HG03558 (cell line): ENCODE measurements at regions not wholly inside any gene's neighbourhood (a gene's known extent, or its start where the extent isn't known, plus 50 kb on each side); places are given as distances from the start of the nearest gene placed in this dataset.
"Not testable (repeated sequence)": the region's sequence is repeated elsewhere in the genome, so short reads cannot be mapped to it uniquely, and the experiment has no call there.

ENCODE experiments used
- ATAC-seq: cut with Tn5 transposase; IDR thresholded peaks from one replicate; pipeline ENCODE4 v1.9.1; 2021; ENCODE audit warnings: moderate number of reproducible peaks; ENCODE audit not compliant: unreplicated experiment; ENCODE audit errors: extremely low read depth

- ATAC-seq, result no peak
These were observed 350.0 kb downstream of the SLC7A11 start for GRCh38 chr4:137892134-137892533.

- ATAC-seq, result no peak
These were observed 351.3 kb downstream of the SLC7A11 start for GRCh38 chr4:137890812-137891211.

- no peak for ATAC-seq
These were observed 349.3 kb upstream of the PCDH18 start for GRCh38 chr4:137881641-137882040.

DNA sequence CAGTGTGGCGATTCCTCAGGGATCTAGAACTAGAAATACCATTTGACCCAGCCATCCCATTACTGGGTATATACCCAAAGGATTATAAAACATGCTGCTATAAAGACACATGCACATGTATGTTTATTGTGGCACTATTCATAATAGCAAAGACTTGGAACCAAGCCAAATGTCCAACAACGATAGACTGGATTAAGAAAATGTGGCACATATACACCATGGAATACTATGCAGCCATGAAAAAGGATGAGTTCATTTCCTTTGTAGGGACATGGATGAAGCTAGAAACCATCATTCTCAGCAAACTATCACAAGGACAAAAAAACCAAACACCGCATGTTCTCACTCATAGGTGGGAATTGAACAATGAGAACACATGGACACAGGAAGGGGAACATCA is 335.8 kb upstream of the PCDH18 start:
- not testable (repeated sequence) for ATAC-seq

DNA sequence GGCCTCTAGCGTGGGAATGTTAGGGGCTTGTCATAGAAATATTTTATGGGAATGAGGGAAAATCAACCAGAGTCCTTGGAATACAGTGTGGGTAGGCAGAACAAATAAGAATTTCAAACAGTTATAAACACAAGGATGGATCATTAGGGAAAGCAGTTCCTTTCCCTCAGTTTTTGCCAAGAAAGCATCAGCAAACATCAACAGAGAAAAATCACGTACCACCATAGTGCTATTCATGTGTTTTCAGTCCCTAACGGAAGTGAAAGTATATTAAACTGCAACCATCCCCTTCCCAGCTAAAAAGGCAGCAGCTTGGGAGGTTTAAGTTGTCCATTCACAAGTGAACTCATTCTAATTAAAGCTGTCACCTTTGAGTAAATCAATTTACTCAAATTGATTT is 334.4 kb upstream of the PCDH18 start:
- ATAC-seq, result no peak

DNA sequence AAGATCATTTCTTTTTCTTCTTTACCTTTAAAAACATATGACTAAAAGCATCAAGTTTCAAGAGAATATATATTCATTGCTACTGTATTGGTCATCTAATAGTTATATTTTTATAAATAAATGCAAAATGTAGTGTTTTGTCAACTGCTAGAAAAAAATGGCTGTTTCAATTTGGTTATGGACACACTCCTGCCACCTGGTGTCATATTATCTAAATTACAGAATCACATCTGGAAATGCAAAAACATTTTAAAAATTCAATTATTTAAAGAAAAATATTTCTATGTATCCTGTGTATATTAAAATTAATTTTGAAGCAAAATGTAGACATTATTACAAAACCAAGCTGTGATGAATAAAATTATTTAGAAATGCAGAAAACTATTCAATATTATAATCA is 329.4 kb upstream of the PCDH18 start:
- ATAC-seq, result no peak

DNA sequence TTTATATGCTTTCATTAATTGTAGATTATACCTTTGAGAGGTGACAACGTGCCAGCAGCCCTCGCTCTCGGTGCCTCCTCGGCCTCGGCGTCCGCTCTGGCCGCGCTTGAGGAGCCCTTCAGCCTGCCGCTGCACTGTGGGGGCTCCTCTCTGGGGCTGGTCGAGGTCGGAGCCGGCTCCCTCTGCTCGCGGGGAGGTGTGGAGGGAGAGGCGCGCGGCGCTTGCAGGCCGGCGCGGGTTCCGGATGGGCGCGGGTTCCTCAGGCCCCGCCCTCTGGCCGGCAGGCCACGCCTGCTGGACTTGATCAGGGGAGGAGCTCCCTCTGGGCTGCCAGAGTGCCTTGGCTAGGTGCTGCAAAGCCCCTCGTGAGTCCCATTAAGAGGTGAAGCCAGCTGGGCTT is 321.1 kb upstream of the PCDH18 start:
- ATAC-seq, result no peak

- no peak for ATAC-seq
These were observed 320.0 kb upstream of the PCDH18 start for GRCh38 chr4:137852326-137852725.

DNA sequence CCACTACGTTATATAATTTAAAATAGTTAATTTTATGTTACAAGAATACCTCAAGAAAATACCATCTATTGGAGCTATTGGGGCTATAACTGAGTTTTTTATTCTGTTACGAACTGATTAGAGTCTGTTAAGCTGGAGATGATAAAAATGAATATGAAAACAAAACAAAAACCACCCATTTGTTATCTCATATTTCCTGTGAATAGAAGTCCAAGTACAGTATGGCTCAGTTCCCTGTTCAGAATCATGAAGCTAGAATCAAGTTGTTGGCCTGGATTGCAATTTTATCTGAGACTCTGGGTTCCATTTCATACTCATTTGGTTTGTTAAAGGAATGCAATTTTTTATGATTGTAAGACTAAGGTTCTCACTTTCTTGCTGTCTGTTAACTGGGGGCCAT is 319.1 kb upstream of the PCDH18 start:
- ATAC-seq, result no peak

DNA sequence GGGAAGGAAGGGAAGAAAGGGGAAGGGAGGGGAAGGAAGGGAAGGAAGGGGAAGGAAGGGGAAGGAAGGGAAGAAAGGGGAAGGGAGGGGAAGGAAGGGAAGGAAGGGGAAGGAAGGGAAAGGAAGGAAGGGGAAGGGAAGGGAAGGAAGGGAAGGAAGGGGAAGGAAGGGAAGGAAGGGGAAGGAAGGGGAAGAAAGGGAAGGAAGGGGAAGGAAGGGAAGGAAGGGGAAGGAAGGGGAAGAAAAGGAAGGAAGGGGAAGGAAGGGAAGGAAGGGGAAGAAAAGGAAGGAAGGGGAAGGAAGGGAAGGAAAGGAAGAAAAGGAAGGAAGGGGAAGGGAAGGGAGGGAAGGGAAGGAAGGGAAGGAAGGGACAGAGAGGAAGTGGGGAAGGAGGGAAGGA is 295.7 kb upstream of the PCDH18 start:
- not testable (repeated sequence) for ATAC-seq

DNA sequence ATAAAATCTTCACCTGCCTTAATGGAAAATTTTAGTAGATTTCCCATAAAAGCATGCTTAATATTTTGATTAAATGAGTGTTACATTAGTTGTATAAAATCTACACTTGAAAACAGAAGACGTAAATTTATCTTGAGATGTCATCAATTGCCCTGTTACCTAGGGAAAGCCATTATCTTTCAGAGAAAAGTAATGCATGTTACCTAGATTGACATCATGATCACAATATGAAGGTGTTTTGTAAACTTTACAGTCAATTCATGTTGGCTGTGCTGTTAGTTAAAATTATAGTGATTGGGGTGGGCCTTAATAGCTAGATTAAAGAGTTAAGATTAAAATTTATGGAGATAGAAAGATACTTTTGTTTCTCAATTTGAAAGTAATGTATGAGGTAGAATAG is 293.2 kb upstream of the PCDH18 start:
- no peak for ATAC-seq

- no peak for ATAC-seq
These were observed 290.7 kb upstream of the PCDH18 start for GRCh38 chr4:137823007-137823406.

DNA sequence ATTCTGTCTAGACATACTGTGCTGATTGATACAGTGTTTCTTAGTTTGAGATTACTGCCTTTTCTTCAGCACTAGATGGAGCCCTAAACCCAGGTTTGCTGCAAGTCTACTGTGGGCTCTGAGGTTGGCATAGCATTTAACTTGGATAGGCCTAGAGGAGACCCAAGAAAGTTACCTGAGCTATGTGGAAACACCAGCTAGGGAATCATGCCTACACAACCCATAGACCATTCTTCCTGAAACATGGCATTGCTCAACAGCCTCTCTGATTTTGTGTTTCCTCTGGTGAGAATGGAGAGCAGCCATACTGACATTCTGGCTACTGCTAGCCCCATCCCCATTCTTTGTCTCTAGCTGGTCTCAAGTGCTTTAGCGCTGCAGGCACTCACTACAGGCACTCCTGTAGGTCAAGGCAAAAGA is 287.7 kb upstream of the PCDH18 start:
- peak; percentile 64 for ATAC-seq

GRCh38 chr4:137812258-137812657 is 280.0 kb upstream of the PCDH18 start:
- ATAC-seq, result no peak

DNA sequence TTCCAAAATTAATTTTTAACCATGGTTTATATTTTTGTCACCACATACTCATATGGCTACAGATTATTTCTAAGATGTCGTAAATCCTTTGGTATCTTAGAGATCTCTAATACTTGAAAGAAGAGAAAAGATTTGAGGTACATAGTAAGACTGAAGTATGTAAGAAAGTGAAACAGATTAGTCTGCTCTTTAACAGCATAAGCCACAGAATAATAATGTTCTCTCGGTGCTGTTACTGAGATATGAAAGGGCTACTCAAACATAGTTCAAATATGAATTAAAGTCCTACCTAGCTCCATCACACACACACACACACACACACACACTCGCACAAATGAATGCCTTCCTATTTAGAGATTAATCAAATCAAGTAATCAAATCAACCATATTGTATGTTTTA is 274.1 kb upstream of the PCDH18 start:
- no peak for ATAC-seq

GRCh38 chr4:137804906-137805495 is 272.7 kb upstream of the PCDH18 start:
- no peak for ATAC-seq

DNA sequence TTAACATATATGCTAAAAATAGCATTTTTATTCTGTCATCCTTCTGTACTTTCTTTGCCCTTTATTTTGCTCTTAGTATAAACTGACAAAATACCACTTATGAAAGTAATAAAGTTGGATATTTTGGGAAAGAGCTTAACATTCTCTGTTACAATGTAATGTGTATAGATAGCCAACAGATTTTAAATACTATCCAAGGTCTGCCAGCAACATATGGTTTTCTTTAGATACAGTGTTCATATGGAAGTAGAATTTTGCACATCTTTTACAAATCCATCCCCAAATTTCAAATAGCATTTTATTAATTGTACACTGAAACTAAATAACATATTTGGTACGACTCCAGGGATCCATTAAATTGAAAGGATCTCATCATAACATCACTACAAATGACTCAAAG is 268.6 kb upstream of the PCDH18 start:
- ATAC-seq, result no peak

DNA sequence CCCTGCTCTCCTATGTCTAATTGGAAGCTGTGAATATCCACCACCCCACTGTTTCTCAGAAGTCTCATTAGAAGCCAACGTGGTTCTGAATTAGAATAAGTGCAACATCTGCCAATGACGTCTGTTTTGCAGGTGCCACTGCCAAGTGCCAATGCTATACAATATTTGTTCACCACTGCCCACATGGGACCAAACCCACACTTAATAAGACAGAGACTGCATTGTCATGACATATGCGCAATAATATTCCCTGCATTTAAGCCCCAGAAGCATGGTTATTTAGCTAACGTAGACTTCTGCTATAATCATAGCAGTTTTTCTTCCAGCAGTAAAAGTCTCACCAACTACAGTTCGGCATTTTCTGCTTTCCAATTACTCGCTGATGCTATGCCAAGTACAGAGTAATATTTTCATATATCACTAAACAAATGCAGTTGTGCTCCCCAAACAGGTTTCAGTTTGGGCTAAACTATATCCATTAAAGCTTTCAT is 262.5 kb upstream of the PCDH18 start:
- no peak for ATAC-seq

DNA sequence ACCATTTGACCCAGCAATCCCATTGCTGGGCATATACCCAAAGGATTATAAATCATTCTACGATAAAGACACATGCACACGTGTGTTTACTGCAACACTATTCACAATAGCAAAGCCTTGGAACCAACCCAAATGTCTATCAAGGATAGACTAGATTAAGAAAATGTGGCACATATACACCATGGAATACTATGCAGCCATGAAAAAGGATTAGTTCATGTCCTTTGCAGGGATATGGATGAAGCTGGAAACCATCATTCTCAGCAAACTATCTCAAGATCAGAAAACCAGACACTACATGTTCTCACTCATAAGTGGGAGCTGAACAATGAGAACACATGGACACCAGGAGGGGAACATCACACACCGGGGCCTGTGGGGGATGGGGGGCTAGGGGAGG is 257.0 kb upstream of the PCDH18 start:
- not testable (repeated sequence) for ATAC-seq

GRCh38 chr4:137783923-137784322 is 251.6 kb upstream of the PCDH18 start:
- not testable (repeated sequence) for ATAC-seq

GRCh38 chr4:137775701-137776100 is 243.4 kb upstream of the PCDH18 start:
- ATAC-seq, result no peak

- ATAC-seq, result no peak
These were observed 242.2 kb upstream of the PCDH18 start for GRCh38 chr4:137774501-137774900.

DNA sequence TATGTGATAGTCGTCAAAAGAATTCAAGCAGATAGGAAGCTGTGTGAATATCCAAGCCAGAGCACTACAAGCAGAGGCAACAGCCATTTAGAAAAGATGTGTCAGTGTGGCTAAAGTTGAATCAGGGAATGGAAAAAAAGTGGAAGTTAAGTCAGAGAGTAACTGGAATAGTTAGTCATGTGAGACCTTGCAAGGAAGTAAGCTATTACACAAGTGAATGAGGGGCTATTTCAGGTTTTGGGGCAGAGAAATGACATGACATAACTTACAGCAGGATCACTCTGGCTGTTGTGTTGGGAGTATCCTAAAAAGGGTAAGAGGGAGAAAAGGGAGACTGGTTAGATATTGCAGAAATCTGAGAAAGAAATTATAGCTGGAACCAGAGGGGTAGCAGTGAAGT is 236.6 kb upstream of the PCDH18 start:
- ATAC-seq, result no peak
